ENCODE measurements at regions not wholly inside any gene's neighbourhood (a gene's known extent, or its start where the extent isn't known, plus 50 kb on each side); places are given as distances from the start of the nearest gene placed in this dataset.
"Not testable (repeated sequence)": the region's sequence is repeated elsewhere in the genome, so short reads cannot be mapped to it uniquely, and the experiment has no call there.

DNA sequence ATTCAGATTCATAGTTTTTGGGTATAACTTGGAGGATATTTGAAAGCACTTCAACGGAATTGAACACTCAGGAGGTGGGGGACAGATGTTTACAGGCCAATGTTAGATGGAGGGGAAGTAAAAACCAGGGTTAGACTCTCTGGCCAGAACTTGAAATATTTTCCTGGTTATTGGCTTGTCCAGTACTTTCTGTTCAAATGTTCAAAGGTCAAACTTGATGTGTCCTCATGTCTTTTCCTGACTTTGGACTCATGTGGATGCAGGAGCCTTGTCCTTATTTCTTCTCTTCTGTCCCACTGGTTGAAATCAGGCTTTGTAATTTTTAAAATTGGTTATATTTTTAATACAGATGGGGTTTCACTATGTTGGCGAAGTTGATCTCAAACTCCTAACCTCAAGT is 2148.5 kb upstream of the RAG2 start:
- DNase-seq (ENCODE audit: low read depth in 2 of 3, low spot score in 2 of 3), result not testable (repeated sequence)

DNA sequence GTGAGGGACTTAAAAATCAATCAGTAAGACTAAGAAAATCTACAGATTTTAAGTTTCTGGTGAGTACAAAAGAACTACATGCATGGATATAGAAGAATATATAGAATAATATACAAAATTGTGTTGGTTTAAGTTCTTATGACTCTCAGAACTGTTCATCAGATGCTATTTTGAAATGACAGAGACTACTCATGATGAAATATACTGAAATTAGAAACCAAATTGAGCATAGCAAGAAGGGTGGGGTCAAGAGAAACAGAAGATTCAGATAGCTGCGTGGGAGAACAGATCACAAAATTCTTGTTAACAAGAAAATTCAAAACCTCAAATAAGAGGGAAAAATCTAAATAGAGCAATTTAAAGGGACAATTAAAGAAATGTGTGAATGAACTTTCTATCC is 2125.3 kb upstream of the RAG2 start:
- no peak for DNase-seq (ENCODE audit: low read depth in 2 of 3, low spot score in 2 of 3)

DNA sequence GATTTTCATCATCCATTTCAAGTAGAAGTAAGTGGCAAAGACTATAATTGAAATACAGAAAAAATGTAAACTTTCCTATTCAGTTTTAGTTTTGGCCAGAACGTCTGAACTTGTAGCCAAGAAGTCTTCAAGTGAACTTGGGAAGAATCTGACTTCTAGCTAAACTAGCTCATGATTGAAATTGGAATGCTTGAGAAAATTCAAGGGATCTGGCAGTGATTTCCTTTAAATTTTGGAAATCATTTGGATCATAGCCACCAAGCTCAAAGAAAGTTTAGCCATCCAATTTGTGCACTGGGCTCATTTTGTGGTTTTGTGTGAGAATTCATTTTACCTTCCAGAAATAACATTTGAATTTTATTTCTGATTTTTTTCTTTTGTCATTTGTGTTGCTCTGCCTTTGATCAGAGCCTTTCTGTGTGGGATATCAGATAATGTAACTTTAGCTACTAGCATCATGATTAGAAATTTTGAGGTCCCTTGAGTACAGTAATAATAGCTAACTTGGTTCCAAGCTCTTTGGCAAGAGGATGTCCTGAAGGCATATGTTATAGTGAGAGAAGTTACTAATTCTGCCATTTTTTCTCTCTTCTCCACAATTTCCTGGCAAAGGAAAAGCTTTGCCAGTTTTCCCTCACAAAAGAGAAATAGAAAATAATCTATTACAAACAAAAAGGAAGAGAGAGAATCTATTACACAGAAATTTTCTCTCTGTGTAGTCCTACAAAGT is 2123.7 kb upstream of the RAG2 start:
- no peak for DNase-seq (ENCODE audit: low read depth in 2 of 3, low spot score in 2 of 3)

DNA sequence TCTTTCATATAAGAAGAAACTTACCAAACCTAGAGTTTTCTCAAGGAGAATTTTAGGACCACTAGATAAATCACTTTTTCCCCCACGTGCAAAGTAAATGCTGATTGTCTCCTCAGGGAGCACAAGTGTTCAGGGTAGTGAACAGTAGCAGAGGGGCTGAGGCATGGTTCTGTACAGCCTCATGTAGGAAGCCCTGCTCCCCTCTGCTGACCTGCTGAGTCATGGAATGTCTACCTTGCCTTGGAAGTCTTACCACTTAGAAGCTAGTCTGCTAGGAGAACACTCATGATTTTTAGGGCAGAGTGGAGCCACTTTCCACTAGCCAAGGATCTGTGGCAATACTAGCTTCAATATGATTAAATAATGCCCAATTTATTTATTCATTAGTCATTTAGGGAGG is 2120.6 kb upstream of the RAG2 start:
- DNase-seq (ENCODE audit: low read depth in 2 of 3, low spot score in 2 of 3), result no peak

DNA sequence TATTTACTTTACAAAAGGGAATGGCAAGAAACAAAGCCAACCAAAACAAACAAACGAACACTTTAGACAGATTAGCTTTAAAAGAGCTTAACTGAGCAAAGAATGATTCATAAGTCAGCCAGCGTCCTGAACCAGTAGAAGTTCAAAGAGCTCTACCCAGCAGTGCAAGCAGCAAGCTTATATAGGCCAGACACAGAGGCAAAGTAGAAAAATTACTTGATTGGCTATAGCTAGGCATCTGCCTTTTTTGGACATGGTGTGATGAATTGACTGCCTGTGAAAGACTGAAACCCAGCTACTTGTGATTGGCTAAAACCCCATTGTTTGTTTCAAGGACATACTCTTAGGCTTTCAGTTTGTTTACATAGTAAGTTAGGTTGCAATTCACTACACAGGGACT is 2120.0 kb upstream of the RAG2 start:
- DNase-seq (ENCODE audit: low read depth in 2 of 3, low spot score in 2 of 3), result no peak

DNA sequence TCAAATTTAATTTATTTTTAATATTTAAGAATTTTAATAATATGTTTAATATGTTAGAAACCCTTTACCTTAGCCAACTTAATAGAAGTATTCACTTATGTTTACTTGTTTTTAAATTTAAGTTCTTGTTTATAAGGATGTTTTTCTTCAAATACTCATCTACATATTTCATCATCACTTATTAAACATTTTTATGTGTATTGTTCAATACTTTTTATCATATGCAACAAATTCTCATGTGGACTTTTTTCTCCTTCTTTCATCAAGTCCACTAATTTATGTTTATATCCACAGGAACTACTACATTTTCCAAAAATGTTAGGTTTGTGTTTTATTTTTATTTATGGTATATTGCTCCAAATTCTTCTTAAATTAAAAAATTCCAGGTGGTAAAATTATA is 2113.1 kb upstream of the RAG2 start:
- DNase-seq (ENCODE audit: low read depth in 2 of 3, low spot score in 2 of 3), result no peak

DNA sequence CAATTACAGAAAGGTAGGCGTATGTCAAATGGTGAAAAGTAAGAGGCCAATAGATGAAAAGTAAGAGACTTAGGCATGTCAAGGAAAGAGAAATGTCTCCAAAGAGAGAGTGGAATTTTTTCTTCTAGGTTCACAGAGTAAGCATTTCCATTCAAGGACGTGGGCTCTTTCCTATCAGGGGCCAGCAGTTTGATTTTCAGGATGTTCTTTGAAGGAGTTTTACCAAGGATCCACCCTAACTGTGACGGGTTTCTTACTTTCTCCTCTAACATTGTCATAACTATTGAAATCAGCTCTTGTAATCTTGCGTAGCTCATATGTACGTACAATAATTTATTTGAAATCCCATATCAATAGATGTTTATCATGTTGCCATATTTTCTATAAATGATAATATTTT is 2112.2 kb upstream of the RAG2 start:
- no peak for DNase-seq (ENCODE audit: low read depth in 2 of 3, low spot score in 2 of 3)

DNA sequence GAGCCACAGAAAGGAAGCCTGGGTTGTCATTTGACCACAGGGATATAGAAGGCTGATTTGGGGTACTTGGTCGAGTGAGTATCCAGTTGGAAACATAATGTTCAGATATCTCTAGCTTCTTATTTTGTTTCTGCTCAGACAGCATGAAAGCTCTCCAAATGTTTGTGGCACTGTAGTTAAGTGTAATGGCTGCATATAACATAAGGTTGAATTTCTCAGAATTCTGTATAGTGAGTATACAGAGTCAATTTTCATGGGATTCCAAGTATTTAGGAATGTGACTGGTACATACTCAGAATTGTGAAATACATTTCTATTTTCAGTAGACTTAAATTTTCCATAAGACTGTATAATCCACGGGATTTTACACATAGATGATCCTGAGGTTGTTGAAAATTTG is 2102.1 kb upstream of the RAG2 start:
- DNase-seq (ENCODE audit: low read depth in 2 of 3, low spot score in 2 of 3), result no peak

DNA sequence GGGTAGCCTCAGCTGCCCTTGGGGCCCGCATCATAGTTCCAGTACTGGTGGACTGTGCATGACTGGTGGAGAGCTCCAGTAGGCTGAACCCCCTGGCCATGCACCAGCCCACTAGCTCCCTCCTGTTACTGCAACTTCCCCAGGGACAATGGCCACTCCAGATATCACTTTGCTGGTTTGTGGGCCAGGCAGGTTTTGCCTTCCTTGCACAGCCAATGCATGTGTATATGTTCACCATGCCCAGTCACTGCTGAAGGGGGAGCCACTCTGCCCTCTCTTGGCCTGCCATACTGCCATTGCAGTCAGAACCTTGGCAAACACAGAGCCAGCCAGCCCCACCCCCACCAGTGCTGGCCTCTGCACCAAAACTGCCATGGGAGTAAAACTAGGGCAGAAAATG is 2095.3 kb upstream of the RAG2 start:
- no peak for DNase-seq (ENCODE audit: low read depth in 2 of 3, low spot score in 2 of 3)

DNA sequence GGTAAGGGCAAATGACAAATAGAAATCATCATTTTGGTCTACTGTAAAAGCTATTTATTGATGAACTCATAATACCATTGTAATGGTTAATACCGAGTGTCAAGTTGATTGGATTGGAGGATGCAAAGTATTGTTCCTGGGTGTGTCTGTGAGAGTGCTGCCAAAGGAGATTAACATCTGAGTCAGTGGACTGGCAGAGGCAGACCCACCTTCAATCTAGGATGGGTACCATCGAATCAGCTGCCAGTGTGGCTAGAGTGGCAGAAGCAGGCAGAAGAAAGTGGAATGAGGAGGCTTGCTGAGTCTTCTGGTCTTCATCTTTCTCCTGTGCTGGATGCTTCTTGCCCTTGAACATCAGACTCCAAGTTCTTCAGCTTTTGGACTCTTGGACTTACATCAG is 2092.2 kb upstream of the RAG2 start:
- not testable (repeated sequence) for DNase-seq (ENCODE audit: low read depth in 2 of 3, low spot score in 2 of 3)

DNA sequence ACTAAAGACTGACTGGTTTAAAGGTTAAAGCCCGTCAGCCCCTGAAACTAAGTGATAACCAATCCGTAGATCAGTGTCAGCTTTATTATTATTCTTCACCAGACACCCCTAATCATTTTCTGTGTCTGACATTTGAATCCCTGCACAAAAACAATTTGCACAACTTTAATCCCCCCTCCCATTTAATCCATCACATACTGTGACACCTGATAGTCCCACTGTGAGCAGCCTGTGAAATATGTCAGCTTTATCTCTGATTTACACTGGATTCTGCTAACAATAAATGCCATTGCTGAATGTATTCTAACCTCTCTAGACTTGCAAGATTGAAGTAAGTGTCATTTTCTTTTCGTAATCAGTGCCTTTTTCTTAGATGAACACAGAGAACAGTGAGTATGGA is 2089.0 kb upstream of the RAG2 start:
- no peak for DNase-seq (ENCODE audit: low read depth in 2 of 3, low spot score in 2 of 3)

DNA sequence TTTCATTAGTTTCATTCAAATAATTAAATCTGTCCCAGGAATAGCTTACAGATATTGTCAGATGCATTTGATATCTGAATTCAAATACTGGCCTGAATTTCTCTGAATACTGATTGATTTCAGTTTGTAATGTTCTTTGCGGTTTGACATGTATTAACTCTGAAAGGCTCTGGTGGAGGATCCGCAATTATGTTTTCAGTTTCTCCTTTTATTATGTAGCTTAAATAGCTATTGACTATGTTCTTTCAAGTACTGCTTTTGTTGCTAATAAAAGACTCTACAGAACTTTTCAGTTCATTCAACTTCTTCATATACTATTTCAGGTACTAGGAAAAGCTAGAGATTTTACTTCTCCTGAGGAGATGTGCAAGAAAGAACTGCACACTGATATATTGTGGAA is 2085.4 kb upstream of the RAG2 start:
- no peak for DNase-seq (ENCODE audit: low read depth in 2 of 3, low spot score in 2 of 3)

DNA sequence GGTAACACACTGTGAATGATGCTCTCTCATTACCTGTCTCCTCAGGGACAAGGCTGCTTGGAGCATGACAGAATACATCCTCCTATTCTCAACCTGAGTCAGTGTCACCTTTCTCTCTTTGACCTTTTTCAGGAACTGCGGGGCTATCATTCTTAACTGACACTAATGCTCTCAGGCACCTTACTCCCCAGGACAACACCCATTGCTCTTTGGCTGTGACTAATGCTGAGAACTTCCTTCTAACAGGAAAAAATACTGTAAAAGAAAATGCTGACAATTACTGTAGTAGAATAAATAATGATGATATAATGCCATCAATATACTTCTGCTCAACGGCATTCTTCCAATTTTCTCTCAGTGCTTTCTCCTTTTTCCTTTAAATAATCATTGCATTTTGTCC is 2082.7 kb upstream of the RAG2 start:
- DNase-seq (ENCODE audit: low read depth in 2 of 3, low spot score in 2 of 3), result no peak

DNA sequence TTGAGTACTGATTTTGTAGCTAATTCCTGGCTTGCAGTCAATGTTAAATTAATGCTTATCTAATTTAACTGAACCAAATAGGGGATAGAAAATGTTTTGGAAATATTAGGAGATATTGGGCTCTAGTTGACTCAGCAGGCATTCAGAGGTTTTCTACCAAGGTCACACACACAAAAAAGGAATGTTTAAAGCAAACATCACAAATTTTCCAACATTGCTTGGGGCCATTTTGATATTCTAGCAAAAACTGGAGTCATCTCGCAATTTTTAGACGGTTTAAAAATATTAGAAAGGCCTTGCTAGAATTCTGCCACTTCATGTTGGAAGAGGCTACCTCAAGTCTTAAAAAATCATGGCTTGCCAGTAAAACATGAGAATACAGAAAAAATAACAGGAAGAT is 2082.1 kb upstream of the RAG2 start:
- no peak for DNase-seq (ENCODE audit: low read depth in 2 of 3, low spot score in 2 of 3)

DNA sequence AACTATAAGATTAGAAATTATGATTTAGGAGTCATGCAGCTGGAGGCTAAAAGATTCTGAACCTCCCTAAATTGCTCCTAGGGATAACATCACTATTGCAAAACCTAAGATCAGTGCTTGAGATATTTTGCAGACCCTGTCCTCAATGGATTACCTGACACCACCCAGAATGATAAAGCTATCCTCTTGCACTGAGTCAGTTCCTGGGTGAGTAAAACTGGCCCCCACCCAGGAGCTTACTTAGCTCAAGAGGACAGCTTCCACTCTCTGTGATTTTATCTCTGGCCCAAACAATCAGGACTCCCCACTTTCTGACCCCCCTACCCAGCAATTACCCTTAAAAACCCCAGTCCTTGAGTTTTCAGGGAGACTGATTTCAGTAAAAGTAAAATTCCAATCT is 2074.4 kb upstream of the RAG2 start:
- no peak for DNase-seq (ENCODE audit: low read depth in 2 of 3, low spot score in 2 of 3)

DNA sequence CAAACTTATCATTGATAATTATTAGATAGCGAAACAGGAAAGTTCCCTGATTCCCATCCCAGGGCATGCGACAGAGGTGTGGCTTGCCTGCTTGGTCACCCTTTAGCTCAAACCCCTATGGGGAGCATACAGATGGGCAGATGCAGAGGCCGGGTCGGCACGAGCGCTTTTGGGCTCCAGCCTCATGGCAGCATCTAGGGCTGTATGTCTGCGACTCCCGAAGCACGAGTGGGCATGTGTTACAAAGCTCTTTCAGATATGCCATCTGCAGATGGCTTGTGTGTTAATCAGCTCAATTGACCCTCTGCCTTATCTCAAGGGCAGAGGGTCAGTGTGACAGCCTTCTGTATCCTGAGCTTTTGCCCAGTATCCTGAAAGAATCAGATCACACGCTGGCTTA is 2069.3 kb upstream of the RAG2 start:
- DNase-seq (ENCODE audit: low read depth in 2 of 3, low spot score in 2 of 3), result no peak

DNA sequence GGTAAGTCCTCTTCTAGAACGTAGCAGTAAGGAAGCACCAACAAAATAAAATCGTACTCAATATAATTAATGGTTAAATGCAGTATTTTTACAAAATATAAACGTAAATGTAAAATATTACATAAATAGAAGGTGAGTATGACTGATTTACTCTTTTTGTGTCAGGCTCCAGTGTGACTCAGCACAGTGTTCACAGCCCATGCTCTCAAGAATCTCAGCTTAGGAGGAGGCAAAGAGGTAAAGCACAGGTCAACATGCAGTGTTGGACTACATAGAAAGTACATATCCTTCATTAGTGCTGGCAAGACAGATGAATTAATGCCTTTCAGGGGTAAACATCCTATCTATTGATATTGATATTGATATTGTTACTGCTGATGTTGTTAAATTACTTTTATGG is 2050.6 kb upstream of the RAG2 start:
- no peak for DNase-seq (ENCODE audit: low read depth in 2 of 3, low spot score in 2 of 3)

DNA sequence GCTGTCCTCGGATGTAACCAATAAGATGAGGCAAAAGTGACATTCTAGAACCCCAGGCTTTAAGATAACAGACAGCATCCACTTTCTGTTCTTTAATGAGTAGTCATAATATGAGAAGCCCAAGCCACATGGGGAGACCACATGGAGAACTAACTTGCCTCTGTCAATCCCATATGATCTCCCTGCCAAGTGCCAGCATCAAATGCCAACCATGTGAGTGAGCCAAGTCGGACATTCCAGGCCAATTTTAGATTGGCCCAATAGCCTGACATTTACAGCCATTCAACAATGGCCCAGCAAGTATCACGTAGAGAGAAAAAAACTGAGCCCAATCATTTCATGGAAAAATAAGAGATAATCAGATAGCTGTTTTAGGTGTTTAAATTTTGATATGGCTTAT is 2048.3 kb upstream of the RAG2 start:
- no peak for DNase-seq (ENCODE audit: low read depth in 2 of 3, low spot score in 2 of 3)

DNA sequence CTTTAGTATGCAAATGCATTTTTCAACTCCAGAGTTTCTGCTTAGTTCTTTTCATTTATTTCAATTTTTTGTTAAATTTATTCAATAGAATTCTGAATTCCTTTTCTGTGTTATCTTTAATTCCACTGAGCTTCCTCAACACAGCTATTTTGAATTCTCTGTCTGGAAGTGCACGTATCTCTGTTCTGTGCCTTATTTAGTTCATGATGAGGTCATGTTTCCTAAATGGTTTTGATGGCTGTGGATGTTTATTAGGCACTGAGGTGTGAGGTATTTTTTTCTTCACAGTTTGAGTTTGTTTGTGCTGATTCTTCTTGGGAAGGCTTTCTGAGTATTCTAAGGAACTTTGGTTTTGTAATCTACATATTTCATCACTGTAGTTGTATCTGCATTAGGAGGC is 2042.8 kb upstream of the RAG2 start:
- DNase-seq (ENCODE audit: low read depth in 2 of 3, low spot score in 2 of 3), result no peak

DNA sequence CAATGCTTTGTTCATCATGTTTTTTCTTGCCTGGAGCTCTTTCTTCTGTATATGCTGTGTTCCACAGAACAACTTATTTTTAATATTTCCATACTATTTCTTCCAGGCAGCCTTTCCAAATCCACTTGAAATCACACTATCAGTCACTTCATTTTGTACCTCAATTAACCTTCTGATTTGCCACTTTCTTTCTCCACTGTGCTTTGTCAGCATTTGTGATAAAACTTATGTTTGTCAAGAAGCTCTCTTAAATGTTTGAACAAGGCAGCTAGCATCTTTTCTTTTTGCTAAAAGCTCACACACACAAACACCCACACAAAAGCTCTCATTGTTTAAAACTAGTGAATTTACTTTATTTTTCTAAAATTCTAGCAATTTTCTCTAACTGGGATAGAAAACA is 2014.7 kb upstream of the RAG2 start:
- DNase-seq (ENCODE audit: low read depth in 2 of 3, low spot score in 2 of 3), result no peak

DNA sequence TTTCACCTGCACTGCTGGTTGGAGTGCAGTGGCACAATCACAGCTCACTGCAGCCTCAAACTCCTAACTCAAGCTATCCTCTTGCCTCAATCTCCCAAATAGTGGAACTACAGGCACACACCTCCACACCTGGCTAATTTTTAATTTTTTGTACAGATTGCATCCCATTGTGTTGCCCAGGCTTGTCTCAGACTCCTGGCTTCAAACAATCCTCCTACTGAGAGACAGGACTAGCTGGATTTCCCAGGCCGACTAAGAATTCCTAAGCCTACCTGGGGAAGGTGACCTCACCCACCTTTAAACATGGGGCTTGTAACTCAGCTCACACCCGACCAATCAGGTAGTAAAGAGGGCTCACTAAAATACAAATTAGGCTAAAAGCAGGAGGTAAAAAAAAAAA is 2003.3 kb upstream of the RAG2 start:
- not testable (repeated sequence) for DNase-seq (ENCODE audit: low read depth in 2 of 3, low spot score in 2 of 3)

DNA sequence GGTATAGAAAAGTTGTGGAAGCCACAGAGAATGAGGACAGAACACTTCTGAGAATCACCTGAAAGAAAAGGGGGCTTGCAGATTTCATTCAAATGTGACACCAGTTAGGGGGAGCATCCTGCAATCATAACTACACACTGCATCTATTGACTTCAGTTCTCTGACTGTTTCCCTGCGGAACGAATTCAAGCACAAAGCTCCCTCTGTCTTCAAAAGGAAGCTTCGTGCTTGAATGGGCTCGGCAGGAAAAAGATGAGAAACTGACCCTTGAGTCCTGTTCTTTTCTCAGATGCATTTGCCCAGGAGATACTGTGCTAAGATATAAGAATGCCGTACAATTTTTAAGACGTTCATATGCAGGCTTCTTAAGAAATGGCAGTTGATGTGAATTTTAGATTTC is 2000.4 kb upstream of the RAG2 start:
- DNase-seq (ENCODE audit: low read depth in 2 of 3, low spot score in 2 of 3), result no peak

DNA sequence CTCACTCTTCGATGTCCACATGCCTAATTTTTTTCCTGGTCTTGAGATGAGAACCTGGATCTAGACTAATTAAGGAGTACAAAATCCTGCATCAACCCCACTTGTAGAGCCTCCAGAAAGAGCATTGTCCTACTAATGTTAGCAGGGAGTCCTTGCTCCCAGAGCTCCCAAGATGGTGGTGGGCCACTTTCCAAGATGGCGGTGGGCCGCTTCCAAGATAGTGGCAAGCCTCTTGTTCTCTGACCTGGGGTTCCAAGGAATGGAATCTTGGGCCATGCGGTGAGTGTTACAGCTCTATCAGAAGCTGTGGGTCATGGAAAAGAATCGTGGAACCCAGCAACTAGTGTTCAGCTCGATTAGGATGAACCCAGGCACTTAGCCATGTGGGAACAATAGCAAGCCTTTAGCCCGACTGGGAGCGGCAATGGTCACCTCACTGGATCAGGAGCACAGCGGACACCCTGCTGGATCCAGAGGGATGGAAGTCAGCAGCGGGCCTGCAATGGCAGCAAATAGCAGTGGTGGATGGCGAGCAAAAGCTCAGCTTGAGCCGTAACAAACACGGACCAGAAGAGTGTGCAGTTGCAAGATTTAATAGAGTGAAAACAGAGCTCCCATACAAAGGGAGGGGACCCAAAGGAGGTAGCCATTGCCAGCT is 1997.5 kb upstream of the RAG2 start:
- DNase-seq (ENCODE audit: low read depth in 2 of 3, low spot score in 2 of 3), result not testable (repeated sequence)
